ENCODE measurements at regions not wholly inside any gene's neighbourhood (a gene's known extent, or its start where the extent isn't known, plus 50 kb on each side); places are given as distances from the start of the nearest gene placed in this dataset.
"Not testable (repeated sequence)": the region's sequence is repeated elsewhere in the genome, so short reads cannot be mapped to it uniquely, and the experiment has no call there.

DNA sequence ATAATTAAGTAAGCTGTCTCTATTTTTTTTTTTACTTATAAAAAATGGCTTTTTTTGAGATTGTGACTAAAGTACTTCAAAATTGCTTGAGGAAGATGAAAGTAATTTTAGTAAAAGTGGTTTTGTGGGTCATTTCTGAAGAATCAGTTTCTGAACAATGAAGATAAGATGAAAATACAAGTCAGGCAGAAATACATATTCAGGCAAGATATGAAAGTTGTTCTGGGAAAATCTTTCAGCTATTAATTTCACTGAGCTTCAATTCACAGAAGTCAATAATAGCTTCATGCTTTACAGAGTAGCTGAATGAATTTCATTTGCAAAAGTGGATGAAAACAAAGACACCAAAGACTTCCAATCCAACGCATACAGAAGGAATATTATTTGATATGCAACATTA lies 305.2 kb upstream of the ARSJ start:
- in situ Hi-C loops (cut with MboI; ENCODE audit: low sequenced_read_pairs): no loop called here

DNA sequence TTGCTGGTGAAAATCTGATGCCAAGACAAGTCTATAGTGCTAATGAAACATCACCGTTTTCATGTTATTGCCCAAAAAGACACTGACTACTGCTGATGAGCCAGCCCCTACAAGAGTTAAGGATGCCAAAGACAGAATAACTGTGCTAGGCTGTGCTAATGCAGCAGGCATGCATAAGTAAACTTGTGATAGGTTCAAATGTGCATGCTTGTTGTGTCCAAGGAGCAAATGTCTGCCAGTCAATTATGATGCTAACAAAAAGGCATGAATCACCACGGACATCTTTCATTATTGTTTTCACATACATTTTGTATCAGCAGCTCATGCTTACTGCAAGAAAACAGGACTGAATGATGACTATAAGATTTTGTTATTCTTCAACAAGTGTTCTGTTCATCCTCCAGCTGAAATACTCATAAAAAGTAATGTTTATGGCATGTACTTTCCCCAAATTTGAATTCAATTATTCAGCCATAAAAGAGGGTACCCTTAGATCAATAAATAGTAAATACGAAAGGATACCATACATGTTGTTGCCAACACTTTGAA lies 306.9 kb upstream of the ARSJ start:
- in situ Hi-C loops (cut with MboI; ENCODE audit: low sequenced_read_pairs): no loop called here

DNA sequence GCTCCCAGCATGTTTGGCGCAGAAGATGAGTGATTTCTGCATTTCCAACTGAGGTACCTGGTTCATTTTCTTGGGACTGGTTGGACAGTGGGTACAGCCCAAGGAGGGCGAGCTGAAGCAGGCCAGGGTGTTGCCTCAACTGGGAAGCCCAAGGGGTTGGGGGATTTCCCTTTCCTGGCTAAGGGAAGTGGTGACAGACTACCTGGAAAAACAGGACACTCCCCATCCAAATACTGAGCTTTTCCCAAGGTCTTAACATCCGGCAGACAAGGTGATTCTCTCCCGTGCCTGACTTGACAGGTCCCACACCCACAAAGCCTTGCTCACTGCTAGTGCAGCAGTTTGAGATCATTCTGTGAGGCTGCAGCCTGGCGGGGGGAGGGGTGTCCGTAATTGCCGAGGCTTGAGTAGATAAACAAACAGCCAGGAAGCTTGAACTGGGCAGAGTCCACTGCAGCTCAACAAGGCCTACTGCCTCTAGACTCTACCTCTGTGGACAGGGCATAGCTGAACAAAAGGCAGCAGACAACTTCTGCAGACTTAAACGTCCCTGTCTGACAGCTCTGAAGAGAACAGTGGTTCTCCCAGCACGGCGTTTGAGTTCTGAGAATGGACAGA lies 307.7 kb upstream of the ARSJ start:
- in situ Hi-C loops (cut with MboI; ENCODE audit: low sequenced_read_pairs): no loop called here

DNA sequence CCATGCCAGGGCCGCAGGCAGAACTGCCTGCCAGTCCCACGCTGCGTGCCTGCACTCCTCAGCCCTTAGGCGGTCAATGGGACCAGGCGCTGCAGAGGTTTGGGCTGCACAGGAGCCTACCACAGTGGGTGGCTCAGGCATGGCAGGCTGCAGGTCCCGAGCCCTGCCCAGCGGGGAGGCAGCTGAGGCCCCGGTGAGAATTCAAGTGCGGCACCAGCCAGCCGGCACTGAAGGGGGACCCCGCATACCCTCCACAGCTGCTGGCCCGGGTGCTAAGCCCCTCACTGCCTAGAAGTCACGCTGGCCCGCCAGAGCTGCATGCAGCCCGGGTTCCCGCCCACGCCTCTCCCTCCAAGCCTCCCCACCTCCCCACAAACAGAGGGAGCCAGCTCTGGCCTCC lies 302.5 kb upstream of the UGT8 start:
- in situ Hi-C loops (cut with MboI; ENCODE audit: low sequenced_read_pairs): no loop called here

DNA sequence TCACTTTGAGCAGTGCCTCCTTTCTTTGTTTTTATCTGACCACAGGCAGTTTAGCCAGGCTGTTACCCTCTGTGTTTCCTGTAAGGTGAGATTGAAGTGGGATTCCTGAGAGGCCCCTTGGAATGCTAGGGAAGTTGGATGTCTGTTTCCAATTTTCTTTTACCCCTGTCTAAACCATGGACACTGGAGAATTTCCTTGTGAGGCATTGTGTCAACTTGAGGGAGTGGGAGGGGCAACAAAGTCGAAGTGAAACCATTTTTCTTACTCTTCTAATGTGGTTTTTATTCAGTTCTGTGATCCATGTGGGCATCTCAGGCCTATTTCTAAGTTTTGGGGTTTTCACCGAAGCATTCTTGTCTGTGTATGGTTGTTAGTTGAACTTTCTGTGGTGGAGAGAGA lies 296.1 kb upstream of the UGT8 start:
- in situ Hi-C loops (cut with MboI; ENCODE audit: low sequenced_read_pairs): no loop called here

DNA sequence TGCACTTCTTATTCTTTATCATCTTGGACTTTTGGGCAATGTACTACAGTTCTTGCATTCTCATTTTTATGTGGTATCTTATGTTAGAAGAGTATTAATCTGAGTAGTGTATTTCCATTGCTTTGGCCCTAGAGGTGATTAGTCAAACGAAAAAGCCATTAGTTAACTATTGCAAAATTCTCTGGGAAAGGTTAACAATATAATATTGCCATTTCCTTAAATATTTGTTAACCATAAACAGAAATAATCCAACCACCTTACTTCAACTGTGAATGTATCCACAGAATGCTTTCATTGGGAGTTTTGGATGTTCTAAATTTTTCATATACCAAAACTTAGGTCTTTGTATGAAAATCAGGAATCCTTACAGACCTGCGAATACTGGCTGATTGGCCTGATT lies 294.6 kb upstream of the UGT8 start:
- in situ Hi-C loops (cut with MboI; ENCODE audit: low sequenced_read_pairs): no loop called here

DNA sequence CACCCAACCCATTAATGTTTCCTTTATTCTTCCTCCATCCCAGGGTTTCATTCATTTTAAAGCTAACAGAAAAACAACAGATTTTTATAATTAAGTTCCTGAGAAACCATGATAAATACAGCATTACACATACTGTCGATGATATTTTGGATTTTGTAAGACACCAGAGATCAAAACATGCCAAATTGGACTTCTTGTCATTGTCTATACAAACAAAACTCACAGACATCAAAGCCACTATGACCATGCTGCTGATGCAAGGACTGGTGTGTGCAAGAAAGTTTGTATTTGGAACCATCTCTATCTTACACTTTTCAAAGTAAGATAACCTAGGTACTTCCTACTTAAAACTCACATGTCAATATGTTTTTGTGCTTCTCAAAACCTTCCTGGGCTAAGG lies 294.0 kb upstream of the UGT8 start:
- in situ Hi-C loops (cut with MboI; ENCODE audit: low sequenced_read_pairs): no loop called here

DNA sequence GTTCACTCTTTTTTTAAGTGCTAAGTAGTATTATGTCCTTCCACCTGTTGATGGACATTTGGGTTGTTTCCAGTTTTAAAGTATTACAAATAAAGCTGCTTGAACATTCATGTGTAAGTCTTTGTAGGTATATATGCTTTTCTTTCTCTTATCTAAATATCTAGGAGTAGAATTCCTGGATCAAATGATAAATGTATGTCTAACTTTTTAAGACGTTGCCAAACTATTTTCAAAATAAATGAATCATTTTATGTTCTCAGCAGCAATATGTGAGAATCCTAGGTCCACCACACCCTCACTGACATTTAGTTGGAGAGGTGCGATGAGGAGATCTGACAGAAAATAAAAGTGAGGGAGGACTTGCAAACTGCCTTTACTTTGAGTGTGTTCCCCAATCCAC lies 291.7 kb upstream of the UGT8 start:
- in situ Hi-C loops (cut with MboI; ENCODE audit: low sequenced_read_pairs): no loop called here

DNA sequence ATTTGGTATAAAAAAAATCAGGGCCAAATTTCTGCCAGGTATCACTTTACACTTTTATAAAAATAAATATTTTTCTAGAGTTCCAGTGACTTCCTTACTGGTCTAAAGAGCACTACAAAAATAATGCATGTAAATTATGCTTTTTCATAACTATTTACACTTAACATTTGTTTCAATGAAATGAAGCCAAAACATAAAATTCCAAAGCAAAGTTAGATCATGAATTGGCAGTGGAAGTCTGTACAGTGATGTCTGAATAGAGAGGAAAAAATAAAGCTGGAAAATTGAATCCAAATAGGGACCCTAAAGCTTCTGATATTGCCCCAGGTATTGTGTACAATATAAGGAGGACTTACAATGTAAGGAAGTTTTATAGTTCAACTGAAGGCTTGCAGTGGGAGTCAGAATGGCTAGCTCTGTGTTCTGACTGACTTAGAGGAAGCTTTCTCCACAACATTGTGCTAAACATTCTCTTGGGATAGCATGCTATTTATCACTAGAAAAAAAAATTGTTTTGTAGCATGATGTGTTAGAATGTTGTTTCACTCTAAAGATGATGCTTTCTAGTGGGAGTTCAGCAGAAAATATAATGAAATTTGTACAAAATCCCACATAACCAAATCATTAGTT lies 288.2 kb upstream of the UGT8 start:
- in situ Hi-C loops (cut with MboI; ENCODE audit: low sequenced_read_pairs): no loop called here

DNA sequence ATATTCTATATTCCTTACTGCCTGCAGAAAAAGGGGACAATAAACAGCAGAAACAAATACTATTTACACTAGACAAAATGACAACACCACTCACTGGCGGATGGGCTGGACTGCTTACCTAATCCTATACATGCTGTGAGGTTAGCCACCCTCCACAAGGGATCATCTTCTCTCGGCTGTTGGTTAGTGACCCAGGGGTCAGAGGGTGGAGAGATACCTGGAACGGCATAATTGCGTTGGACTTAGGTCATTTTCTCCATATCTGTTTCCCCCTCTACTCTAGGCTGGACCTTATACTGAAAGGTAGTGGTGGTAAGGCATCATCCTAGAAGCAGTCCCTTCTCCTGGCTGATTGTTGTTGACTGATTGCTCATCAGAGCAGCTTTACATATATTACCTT lies 286.8 kb upstream of the UGT8 start:
- in situ Hi-C loops (cut with MboI; ENCODE audit: low sequenced_read_pairs): no loop called here

DNA sequence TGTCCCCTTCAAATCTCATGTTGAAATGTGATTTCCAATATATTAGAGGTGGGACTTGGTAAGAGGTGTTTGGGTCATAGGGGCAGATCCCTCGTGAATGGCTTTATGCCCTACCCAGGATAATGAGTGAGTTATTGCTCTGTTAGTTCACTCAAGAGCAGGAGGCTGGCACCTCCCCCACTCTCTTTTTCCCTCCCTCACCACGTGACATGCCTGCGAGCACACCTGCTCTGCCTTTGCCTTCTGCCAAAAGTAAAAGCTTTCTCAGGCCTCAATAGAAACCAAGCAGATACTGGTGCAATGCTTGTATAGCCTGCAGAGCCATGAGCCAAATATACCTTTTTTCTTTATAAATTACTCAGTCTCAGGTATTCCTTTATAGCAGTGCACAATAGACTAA lies 286.3 kb upstream of the UGT8 start:
- in situ Hi-C loops (cut with MboI; ENCODE audit: low sequenced_read_pairs): no loop called here

DNA sequence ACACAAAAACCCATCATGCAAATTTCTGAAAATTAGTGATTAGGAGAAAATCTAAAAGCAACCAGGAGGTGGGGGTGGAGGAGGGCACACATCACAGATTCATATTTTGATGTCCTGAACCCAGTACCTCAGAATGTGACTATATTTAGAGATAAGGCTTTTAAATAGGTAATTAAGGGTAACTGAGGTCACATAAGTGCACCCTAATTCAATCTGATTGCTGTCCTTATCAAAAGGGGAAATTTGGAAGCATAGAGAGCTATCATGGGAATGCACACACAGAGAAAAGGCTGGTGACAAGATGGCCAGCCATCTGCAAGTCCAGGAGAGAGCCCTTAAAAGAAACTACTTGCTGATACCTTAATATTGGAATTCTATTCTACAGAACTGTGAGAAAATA lies 281.8 kb upstream of the UGT8 start:
- in situ Hi-C loops (cut with MboI; ENCODE audit: low sequenced_read_pairs): no loop called here

DNA sequence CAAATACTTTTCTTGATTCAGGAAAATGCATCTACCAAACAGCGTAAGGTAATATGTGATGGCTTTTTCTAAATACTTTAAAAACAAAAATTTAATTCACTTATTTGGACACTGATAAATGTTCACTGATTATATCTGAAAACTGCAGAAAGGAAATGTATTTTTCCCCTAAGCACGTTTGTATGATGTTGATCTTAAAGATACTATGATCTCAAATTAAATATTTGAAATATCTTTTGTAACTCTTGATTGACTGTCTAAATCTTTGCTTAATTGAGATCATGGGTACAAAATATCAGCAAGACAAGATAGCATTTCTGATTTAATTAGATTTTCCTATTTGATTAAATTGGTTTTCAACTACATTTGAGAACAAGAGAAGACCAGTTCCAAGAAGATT lies 281.0 kb upstream of the UGT8 start:
- in situ Hi-C loops (cut with MboI; ENCODE audit: low sequenced_read_pairs): no loop called here

DNA sequence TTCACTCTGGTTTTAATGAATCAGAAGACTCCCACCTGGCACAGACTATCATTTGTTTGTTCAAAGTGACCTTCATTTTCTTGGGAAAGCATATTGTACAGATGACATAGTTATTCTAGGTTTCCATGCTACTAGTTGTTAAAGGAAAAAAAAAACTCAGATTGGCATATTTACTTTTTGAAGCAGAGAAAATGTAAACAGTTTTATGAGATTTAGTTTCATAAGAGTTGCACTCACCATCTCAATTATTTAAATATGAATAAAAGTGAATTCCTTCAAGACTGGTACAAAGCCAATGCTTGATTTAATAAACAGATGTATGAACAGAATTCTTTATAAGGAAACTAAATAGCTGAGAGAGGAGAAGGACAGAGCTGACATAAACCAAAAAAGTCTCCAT lies 280.3 kb upstream of the UGT8 start:
- in situ Hi-C loops (cut with MboI; ENCODE audit: low sequenced_read_pairs): no loop called here

DNA sequence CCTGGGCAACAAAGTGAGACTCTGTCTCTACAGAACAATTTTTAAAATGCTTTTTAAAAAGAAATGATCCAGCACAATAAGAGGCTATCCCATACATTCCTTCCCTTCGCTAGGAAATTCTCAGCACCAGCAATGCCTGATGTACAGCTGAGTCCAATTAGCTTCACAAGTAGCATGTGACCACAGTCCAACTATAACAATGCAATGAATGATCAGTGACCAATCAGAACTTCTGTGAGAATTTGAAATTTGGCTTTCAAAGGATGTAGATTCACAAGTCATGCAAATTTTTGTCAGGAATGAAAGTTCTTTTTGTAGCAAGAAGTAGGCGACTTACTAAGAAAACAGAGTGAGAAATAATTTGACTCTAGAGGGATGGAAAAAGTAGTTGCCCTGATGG lies 278.5 kb upstream of the UGT8 start:
- in situ Hi-C loops (cut with MboI; ENCODE audit: low sequenced_read_pairs): no loop called here

DNA sequence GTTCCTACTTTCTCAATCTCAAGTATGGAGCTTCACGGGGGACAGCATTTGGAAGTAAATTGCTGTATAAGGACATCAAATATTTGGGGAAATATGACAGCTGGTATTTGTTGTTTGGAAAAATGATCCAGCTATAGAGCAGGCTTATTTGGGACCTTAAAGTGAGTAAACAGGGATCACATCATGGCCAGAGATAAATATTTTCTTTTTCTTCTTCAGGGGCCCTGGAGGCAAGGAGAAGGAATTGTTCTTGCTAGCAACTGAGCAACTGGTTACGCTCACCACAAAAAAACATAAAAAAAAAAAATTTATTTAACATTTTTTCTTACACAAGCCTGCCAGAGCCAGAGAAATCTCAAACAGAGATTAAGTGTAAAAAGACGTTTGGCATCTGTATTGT lies 277.2 kb upstream of the UGT8 start:
- in situ Hi-C loops (cut with MboI; ENCODE audit: low sequenced_read_pairs): no loop called here

DNA sequence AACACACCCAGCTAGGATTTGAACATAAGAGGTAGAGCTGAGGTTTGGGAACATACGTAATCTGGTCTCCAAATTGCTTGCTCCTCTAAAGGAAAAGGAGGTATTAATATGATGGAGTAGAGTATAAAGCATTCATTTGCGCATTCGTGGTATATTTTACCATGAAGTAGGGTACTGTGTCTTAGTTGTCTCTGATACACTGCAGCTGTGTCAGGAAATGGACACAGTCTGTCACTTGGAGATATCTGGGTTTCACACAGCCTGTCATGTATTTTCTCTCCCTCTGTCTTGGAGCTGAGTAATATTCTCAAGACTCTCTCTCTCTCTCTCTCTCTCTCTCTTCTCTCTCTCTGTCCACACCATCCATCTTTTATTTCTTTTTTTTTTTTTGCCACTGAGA lies 274.8 kb upstream of the UGT8 start:
- in situ Hi-C loops (cut with MboI; ENCODE audit: low sequenced_read_pairs): no loop called here

DNA sequence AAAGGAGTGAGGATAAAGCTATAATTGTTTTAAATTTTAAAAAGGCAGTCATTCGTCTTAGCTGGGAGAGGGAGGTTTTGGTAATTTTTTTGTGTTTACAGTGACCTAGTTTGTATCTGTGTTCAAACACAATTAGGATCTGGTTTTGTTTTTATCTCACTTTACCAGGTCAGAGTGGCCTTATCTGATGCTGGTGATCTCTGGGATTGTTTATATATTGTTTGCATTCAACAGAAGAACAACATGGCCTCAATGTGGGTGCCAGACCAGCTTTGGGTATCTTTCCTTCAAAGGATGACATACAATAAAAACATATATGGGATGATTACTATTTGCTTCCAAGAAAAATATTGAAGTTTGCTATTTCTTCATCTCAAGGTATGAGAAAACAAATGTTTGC lies 272.2 kb upstream of the UGT8 start:
- in situ Hi-C loops (cut with MboI; ENCODE audit: low sequenced_read_pairs): no loop called here

DNA sequence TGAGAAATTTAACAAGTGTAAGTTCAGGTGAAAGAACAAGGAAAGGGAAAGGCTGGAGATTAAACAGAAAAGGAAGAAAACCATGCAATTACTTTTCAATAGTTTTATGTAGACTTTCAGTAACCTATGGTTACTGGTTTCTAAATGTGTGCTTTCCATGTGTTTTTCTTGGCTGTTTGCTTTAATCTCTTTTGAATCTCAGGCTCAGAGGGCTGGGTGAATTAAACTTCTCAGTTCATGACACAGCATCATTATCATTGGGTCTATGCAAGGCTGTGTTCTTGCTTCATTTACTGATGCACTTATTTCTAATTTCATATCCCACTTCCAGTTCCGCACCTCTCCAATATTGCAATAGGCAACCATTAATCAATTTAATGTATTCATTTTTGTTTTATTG lies 266.5 kb upstream of the UGT8 start:
- in situ Hi-C loops (cut with MboI; ENCODE audit: low sequenced_read_pairs): no loop called here

DNA sequence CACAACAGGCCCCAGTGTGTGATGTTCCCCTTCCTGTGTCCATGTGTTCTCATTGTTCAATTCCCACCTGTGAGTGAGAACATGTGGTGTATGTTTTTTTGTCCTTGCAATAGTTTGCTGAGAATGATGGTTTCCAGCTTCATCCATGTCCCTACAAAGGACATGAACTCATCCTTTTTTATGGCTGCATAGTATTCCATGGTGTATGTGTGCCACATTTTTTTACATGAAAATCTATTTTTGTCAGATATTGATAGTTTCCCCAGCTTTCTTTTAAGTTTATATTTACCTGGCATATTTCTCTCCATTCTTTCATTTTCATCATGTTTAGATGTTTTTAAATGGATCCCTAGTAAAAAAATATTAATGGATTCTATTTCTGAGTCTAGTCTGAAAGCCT lies 264.2 kb upstream of the UGT8 start:
- in situ Hi-C loops (cut with MboI; ENCODE audit: low sequenced_read_pairs): not testable (repeated sequence)

DNA sequence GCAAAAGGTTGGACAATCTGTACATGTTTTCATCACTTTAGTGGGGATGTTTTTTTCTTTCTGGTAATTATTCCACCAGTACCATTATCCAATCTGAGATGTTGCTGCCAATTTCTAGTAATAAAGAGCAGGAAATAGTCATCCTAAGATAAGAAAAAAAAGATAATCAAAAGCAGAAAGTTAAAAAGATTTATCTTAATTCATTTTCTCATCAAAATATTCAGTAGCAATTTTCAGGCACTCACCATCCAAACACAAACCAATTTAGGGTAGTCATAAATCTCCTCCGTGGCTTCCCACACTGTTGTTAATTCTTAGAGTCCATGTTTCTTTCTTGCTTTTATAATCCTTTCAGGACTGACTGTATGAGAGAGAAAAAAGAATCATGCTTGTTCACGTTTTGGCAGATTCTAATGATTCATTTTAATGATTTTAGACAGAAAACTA lies 263.7 kb upstream of the UGT8 start:
- in situ Hi-C loops (cut with MboI; ENCODE audit: low sequenced_read_pairs): no loop called here

DNA sequence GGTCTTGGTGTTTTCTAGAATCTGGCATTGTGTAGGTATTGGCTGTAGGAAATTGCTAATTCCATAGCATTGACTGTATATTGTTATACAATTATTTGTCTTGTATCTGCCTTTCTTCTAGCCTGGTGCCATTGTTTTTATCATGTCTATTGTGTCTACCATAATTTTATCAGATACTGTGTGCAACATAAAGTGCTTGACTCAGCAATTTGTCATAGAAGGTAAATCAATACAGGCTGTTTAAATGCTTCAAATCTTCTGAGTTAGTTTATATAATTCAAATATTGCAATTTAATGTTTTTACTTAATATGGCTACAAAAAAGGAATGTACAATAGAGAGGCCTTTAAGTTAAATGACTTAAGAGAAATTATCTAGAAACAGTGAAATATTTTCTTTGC lies 263.3 kb upstream of the UGT8 start:
- in situ Hi-C loops (cut with MboI; ENCODE audit: low sequenced_read_pairs): no loop called here

DNA sequence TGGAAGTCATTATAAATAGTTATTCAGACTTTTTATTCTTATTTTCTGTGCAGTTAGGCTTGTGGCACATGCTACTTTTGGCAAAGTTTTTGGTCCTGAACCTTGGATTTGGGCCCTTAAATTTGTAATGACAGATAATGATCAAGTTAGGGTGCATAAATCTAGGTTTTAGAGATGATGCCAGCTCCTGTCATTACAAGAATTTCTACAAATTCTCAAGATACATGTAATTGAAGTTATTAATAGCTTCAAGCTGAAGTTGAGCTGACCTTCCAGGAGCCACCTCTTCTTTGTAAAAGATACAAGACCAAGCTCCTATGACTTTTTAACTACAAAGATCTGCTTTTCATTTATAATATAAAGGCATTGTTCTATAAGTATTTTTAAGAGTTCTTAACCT lies 255.6 kb upstream of the UGT8 start:
- in situ Hi-C loops (cut with MboI; ENCODE audit: low sequenced_read_pairs): no loop called here
